ENCODE measurements at regions not wholly inside any gene's neighbourhood (a gene's known extent, or its start where the extent isn't known, plus 50 kb on each side); places are given as distances from the start of the nearest gene placed in this dataset.

DNA sequence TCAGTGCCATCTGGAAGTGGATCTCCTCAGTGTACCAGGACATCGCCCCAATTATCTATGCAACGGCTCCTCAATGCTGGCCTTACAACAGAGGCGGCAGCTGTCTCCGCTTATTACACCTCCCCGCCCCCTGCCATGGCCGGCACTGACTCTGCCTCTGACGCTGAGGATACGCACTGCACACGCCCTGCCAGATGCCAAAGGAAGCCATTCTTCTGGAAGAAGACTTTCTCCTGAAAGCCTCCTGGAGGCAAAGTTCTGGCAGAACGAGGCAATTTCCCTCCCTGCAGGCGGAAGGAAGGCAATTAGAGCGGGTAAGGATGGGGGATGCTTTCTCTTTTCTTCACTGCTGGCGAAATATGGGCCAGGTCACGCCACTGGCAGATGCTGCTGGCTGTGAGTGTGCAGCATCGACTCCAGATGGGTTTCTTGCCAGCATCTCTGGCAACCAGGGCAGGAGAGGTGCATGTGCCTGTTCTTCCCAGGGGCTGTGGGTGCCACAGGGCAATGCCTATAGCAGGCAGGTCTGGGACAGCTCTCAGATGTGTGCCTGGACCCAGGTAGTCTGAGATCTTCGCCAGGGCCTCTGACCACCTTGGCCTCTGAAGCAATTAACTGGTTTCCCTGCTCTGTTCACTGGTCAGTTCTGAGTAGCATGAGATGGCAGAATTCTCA, 62.2 kb upstream of the MRPS22 start:
- Mint-ChIP-seq H3K4me1 (no peaks in the 10 kb centered on the region), H3K36me3 (ENCODE audit: low read depth) (no peaks in the 10 kb centered on the region), H3K9me3 (peaks cover 6% of the 10 kb centered on the region), H3K4me3 (no peak overlapping the region), H3K27ac (no peak overlapping the region), H3K27me3 (ENCODE audit: low read depth, poor library complexity) (peaks cover 27% of the 10 kb centered on the region)
- TF ChIP-seq, protein P1, sequence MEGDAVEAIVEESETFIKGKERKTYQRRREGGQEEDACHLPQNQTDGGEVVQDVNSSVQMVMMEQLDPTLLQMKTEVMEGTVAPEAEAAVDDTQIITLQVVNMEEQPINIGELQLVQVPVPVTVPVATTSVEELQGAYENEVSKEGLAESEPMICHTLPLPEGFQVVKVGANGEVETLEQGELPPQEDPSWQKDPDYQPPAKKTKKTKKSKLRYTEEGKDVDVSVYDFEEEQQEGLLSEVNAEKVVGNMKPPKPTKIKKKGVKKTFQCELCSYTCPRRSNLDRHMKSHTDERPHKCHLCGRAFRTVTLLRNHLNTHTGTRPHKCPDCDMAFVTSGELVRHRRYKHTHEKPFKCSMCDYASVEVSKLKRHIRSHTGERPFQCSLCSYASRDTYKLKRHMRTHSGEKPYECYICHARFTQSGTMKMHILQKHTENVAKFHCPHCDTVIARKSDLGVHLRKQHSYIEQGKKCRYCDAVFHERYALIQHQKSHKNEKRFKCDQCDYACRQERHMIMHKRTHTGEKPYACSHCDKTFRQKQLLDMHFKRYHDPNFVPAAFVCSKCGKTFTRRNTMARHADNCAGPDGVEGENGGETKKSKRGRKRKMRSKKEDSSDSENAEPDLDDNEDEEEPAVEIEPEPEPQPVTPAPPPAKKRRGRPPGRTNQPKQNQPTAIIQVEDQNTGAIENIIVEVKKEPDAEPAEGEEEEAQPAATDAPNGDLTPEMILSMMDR (IDR thresholded peaks at IDR 0.05), result no peak
- DNase-seq, result no peak

DNA sequence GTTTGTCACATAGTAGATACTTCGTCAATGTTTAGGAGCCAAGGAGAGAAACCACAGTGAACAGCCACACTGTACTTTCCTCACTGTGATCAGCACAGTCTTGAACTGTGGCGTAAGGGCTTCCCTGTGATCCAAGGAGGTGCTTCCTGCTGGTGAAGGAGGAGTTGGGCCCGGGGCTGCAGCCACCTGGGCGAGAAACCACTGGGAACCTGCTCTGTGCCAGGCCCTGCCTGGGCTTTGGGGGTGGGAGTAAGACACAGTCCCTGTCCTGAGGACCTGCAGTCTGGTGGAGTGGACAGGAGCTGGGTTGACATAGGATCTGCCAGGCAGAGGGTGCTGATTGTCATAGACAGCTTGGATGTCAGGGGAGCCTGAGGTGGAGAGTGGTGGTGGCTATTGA, 60.5 kb upstream of the MRPS22 start:
- Mint-ChIP-seq H3K27ac (peak overlapping the region; percentile 3), H3K4me3 (no peak overlapping the region), H3K9me3 (no peaks in the 10 kb centered on the region), H3K4me1 (peaks cover 4% of the 10 kb centered on the region), H3K36me3 (ENCODE audit: low read depth) (no peaks in the 10 kb centered on the region), H3K27me3 (ENCODE audit: low read depth, poor library complexity) (peaks cover 19% of the 10 kb centered on the region)
- TF ChIP-seq, protein P1 (IDR thresholded peaks at IDR 0.05), result no peak
- no peak for DNase-seq

DNA sequence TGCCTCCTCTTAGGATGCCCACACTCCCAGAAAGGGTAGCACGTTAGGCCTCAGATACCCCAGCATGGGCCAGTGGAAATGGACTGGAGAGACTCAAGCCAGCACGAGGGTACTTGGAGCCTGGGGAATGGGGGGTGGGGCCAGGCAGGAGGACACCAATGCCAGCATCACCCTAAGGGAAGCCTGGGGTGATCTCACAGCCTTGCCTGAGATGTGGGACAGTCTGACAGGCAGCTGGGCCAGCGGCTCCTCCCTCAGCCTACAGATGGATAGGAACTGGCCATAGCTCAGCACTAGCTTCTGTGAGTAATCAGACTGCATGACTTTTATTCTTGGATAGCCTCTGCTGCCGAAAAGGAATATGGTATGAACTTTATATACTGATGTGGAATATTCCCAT, 59.6 kb upstream of the MRPS22 start:
- no peaks in the 10 kb centered on the region for H3K9me3 Mint-ChIP-seq
- no peaks in the 10 kb centered on the region for H3K36me3 Mint-ChIP-seq (ENCODE audit: low read depth)
- H3K4me3 Mint-ChIP-seq, result no peak overlapping the region
- DNase-seq, result no peak
- H3K27ac Mint-ChIP-seq, result no peak overlapping the region
- H3K4me1 Mint-ChIP-seq, result peaks cover 13% of the 10 kb centered on the region
- TF ChIP-seq, protein P1 (IDR thresholded peaks at IDR 0.05), result no peak
- H3K27me3 Mint-ChIP-seq (ENCODE audit: low read depth, poor library complexity), result peaks cover 19% of the 10 kb centered on the region

DNA sequence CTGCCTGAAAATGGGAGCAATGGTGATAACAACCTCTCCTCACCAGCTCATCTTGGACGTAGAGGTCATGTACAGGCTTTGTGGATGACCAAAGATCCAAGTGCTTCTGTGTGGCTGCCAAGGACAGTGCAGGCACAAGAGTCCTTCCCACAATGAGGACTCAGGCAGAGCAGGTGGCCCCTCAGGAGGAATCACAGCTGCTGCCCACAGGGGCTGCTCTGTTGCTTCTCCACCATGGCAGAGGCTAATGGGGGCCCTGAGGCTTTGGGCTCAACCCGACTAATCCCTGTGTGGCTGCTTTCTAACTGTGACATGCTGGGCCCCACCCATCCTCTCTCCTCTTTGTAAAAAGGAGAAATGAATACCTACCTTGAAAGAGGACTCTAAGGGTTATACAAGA, 58.1 kb upstream of the MRPS22 start:
- TF ChIP-seq, protein P1 (IDR thresholded peaks at IDR 0.05), result no peak
- no peaks in the 10 kb centered on the region for H3K36me3 Mint-ChIP-seq (ENCODE audit: low read depth)
- H3K4me3 Mint-ChIP-seq, result no peak overlapping the region
- DNase-seq, result no peak
- peaks cover 19% of the 10 kb centered on the region for H3K27me3 Mint-ChIP-seq (ENCODE audit: low read depth, poor library complexity)
- no peak overlapping the region for H3K27ac Mint-ChIP-seq
- H3K9me3 Mint-ChIP-seq, result no peaks in the 10 kb centered on the region
- peaks cover 15% of the 10 kb centered on the region for H3K4me1 Mint-ChIP-seq

DNA sequence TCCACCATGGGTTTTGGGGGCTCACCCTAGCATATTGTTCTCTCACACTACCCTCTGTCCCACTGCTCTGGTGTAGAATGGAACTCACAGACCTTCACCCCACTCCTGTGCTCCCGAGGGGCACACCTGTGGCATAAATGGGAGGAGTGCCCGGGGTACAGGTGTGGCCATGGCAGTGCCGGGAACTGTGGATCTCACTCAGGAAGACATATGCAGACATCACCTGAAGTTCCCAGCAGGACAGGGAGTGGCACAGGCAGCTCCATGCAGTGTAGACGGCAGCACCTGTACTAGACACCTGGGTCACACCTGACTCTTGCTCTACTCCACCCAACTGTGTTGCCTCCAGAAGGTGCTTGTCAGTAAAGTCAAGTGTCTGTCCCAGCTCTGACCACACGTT, 57.6 kb upstream of the MRPS22 start:
- Mint-ChIP-seq H3K9me3 (no peaks in the 10 kb centered on the region), H3K4me3 (no peak overlapping the region), H3K4me1 (peaks cover 15% of the 10 kb centered on the region), H3K27ac (no peak overlapping the region), H3K36me3 (ENCODE audit: low read depth) (no peaks in the 10 kb centered on the region), H3K27me3 (ENCODE audit: low read depth, poor library complexity) (peaks cover 18% of the 10 kb centered on the region)
- TF ChIP-seq, protein P1 (IDR thresholded peaks at IDR 0.05), result no peak
- DNase-seq, result no peak

DNA sequence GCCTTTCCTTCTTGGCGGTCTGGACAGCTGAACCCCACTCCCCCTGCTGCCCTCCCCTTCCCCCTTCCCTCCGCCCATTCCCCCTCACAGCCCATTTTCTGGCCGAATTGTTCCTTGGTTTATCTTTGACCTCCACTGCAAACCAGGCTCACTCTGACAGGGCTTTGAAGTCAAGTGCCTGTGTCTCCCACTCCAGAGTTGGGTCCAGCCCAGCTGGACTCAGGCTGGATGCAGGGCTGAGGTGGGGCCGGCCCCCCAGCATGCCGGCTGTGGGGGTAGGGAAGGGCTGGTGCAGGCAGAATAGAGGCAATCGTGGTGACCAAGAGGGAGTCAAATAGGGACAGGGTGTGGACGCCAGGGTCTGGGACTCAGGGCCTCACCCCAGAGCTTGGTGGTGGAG, 57.0 kb upstream of the MRPS22 start:
- Mint-ChIP-seq H3K27me3 (ENCODE audit: low read depth, poor library complexity) (peaks cover 12% of the 10 kb centered on the region), H3K4me1 (peaks cover 15% of the 10 kb centered on the region), H3K4me3 (no peak overlapping the region), H3K27ac (no peak overlapping the region), H3K36me3 (ENCODE audit: low read depth) (no peaks in the 10 kb centered on the region), H3K9me3 (no peaks in the 10 kb centered on the region)
- TF ChIP-seq, protein P1 (IDR thresholded peaks at IDR 0.05), result no peak
- no peak for DNase-seq
